Gastroesophageal sphincter (tissue), 4 donors: ENCODE measurements at regions not wholly inside any gene's neighbourhood (a gene's known extent, or its start where the extent isn't known, plus 50 kb on each side); places are given as distances from the start of the nearest gene placed in this dataset.

Source experiments
- ATAC-seq: fragments of 150-250 bp; one replicate; pipeline ENCODE4 v1.9.1; 2016; ENCODE audit warnings: mild to moderate bottlenecking, moderate library complexity
- H3K27ac ChIP-seq, 4 donors: fragments of 200-600 bp; sonication (generic) in 3 of 4; 1 replicate in 3 of 4; 2 replicates in 1 of 4; pipeline ENCODE4 v1.5.1; 2016 to 2019
- H3K27me3 ChIP-seq: fragments of 200-600 bp; sonication (generic); one replicate; pipeline ENCODE4 v1.5.1; 2019
- H3K36me3 ChIP-seq, 2 donors: fragments of 200-600 bp; sonication (generic); one replicate each; pipeline ENCODE4 v1.5.1; 2019; ENCODE audit warnings: control low read depth in 1 of 2
- H3K4me1 ChIP-seq, 3 donors: fragments of 200-600 bp; sonication (generic); 1 replicate in 2 of 3; 2 replicates in 1 of 3; pipeline ENCODE4 v1.5.1; 2016 to 2019; ENCODE audit warnings: control low read depth in 2 of 3
- H3K4me3 ChIP-seq, 2 donors: fragments of 200-600 bp; sonication (generic); one replicate each; pipeline ENCODE4 v1.5.1; 2019; ENCODE audit warnings: mild to moderate bottlenecking in 1 of 2, moderate library complexity in 1 of 2
- H3K9me3 ChIP-seq, 3 donors: fragments of 200-600 bp; sonication (generic); one replicate each; pipeline ENCODE4 v1.5.1; 2017 to 2019; ENCODE audit warnings: control low read depth in 2 of 3
- CTCF ChIP-seq, 4 experiments: fragments of 200-600 bp in 2 of 4; fragments of 450-650 bp in 2 of 4; sonication (generic) in 1 of 4; IDR thresholded peaks; one replicate each; pipeline ENCODE4 v1.5.1; 2017 to 2019; ENCODE audit warnings: antibody characterized with exemption in 4 of 4, mild to moderate bottlenecking in 2 of 4, moderate library complexity in 2 of 4
- EP300 ChIP-seq: sonication (generic); formaldehyde crosslinking; IDR thresholded peaks from one replicate; pipeline ENCODE4 v1.6.1; 2017; ENCODE audit warnings: antibody characterized with exemption, mild to moderate bottlenecking
- POLR2A ChIP-seq, 2 donors: fragments of 450-650 bp; IDR thresholded peaks; one replicate each; pipeline ENCODE4 v1.6.1; 2017; ENCODE audit warnings: antibody characterized with exemption in 2 of 2, mild to moderate bottlenecking in 2 of 2, moderate library complexity in 1 of 2
- POLR2AphosphoS5 ChIP-seq: sonication (generic); formaldehyde crosslinking; IDR thresholded peaks from one replicate; pipeline ENCODE4 v1.6.1; 2017; ENCODE audit warnings: antibody characterized with exemption
- WGBS, 2 donors: methylation state at CpG; one replicate each; pipeline ENCODE4 v1.1.5; 2018; ENCODE audit warnings: low coverage in 1 of 2; 5-methylcytosine and 5-hydroxymethylcytosine counted together

GRCh38 chr17:72266112-72266775, 145.4 kb downstream of the SOX9 start:
- Histone ChIP-seq H3K9me3 (no peaks in the 10 kb centered on the region), H3K4me1 (no peaks in the 10 kb centered on the region), H3K4me3 (no peak overlapping the region), H3K36me3 (no peaks in the 10 kb centered on the region), H3K27me3 (peaks cover 18% of the 10 kb centered on the region), H3K27ac (no peak overlapping the region)
- no peak for ATAC-seq
- TF ChIP-seq CTCF (IDR thresholded peaks at IDR 0.05) (no peak), EP300 (no peak), POLR2AphosphoS5 (no peak), POLR2A (IDR thresholded peaks at IDR 0.05) (no peak)
- 24 to 35% methylated on average over 10 to 11 of the region's 13 CpGs for WGBS, 2 donors

GRCh38 chr17:72267601-72268000, 146.8 kb downstream of the SOX9 start:
- 60% methylated on average over 1 of the region's 1 CpG; no CpG with 5 or more reads in 1 of the 2 donors for WGBS, 2 donors
- no peak for ATAC-seq
- no peak overlapping the region for H3K27ac ChIP-seq
- H3K27me3 ChIP-seq = peaks cover 18% of the 10 kb centered on the region
- H3K4me1 ChIP-seq = no peaks in the 10 kb centered on the region
- H3K36me3 ChIP-seq = no peaks in the 10 kb centered on the region
- TF ChIP-seq CTCF (IDR thresholded peaks at IDR 0.05) (no peak), EP300 (no peak), POLR2A (IDR thresholded peaks at IDR 0.05) (no peak), POLR2AphosphoS5 (no peak)
- no peak overlapping the region for H3K4me3 ChIP-seq
- no peaks in the 10 kb centered on the region for H3K9me3 ChIP-seq

GRCh38 chr17:72268431-72268830, 147.6 kb downstream of the SOX9 start:
- H3K4me3 ChIP-seq = no peak overlapping the region
- TF ChIP-seq EP300 (no peak), CTCF (IDR thresholded peaks at IDR 0.05) (no peak), POLR2AphosphoS5 (no peak), POLR2A (IDR thresholded peaks at IDR 0.05) (no peak)
- H3K9me3 ChIP-seq = no peaks in the 10 kb centered on the region
- H3K27me3 ChIP-seq = peaks cover 18% of the 10 kb centered on the region
- no peak overlapping the region for H3K27ac ChIP-seq
- no peak for ATAC-seq
- H3K4me1 ChIP-seq = no peaks in the 10 kb centered on the region
- WGBS, 2 donors = 79 to 100% methylated on average over 1 to 3 of the region's 6 CpGs
- no peaks in the 10 kb centered on the region for H3K36me3 ChIP-seq

- H3K4me3 ChIP-seq = no peak overlapping the region
- no peak for TF ChIP-seq EP300
- no peaks in the 10 kb centered on the region for H3K36me3 ChIP-seq
- peaks cover 16% of the 10 kb centered on the region for H3K27me3 ChIP-seq
- no peak for ATAC-seq
- peaks cover 0 to 2% (median 0%) of the 10 kb centered on the region in 3 donors for H3K9me3 ChIP-seq
- no peaks in the 10 kb centered on the region for H3K4me1 ChIP-seq
- no peak overlapping the region for H3K27ac ChIP-seq
- 23 to 28% methylated on average over 4 to 6 of the region's 6 CpGs for WGBS, 2 donors
Measured at GRCh38 chr17:72270273-72270924, 149.6 kb downstream of the SOX9 start.

GRCh38 chr17:72271603-72272002, 150.8 kb downstream of the SOX9 start:
- ATAC-seq = no peak
- no peaks in the 10 kb centered on the region for H3K4me1 ChIP-seq
- no peaks in the 10 kb centered on the region for H3K36me3 ChIP-seq
- peaks cover 8% of the 10 kb centered on the region for H3K27me3 ChIP-seq
- no peak overlapping the region for H3K27ac ChIP-seq
- 67 to 86% methylated on average over 1 of the region's 1 CpG for WGBS, 2 donors
- TF ChIP-seq POLR2AphosphoS5 (no peak), EP300 (no peak), CTCF (IDR thresholded peaks at IDR 0.05) (no peak), POLR2A (IDR thresholded peaks at IDR 0.05) (no peak)
- H3K4me3 ChIP-seq = no peak overlapping the region
- H3K9me3 ChIP-seq = peaks cover 0 to 7% (median 0%) of the 10 kb centered on the region in 3 donors
